ENCODE measurements at regions not wholly inside any gene's neighbourhood (a gene's known extent, or its start where the extent isn't known, plus 50 kb on each side); places are given as distances from the start of the nearest gene placed in this dataset.
"Not testable (repeated sequence)": the region's sequence is repeated elsewhere in the genome, so short reads cannot be mapped to it uniquely, and the experiment has no call there.

- TF ChIP-seq, protein P1, sequence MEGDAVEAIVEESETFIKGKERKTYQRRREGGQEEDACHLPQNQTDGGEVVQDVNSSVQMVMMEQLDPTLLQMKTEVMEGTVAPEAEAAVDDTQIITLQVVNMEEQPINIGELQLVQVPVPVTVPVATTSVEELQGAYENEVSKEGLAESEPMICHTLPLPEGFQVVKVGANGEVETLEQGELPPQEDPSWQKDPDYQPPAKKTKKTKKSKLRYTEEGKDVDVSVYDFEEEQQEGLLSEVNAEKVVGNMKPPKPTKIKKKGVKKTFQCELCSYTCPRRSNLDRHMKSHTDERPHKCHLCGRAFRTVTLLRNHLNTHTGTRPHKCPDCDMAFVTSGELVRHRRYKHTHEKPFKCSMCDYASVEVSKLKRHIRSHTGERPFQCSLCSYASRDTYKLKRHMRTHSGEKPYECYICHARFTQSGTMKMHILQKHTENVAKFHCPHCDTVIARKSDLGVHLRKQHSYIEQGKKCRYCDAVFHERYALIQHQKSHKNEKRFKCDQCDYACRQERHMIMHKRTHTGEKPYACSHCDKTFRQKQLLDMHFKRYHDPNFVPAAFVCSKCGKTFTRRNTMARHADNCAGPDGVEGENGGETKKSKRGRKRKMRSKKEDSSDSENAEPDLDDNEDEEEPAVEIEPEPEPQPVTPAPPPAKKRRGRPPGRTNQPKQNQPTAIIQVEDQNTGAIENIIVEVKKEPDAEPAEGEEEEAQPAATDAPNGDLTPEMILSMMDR (IDR thresholded peaks at IDR 0.05; ENCODE audit: borderline replicate concordance, extremely low read depth, insufficient read depth), result no peak
- Histone ChIP-seq H3K4me3 (ENCODE audit: low read length in 3 of 3) (no peak overlapping the region), H3K36me3 (ENCODE audit: control insufficient read depth in 2 of 3, insufficient read depth in 3 of 3, low read length in 3 of 3) (no peaks in the 10 kb centered on the region), H3K27ac (ENCODE audit: low read depth in 2 of 2, low read length in 2 of 2) (no peak overlapping the region), H3K9me3 (ENCODE audit: control insufficient read depth in 2 of 3, insufficient read depth in 1 of 3, low read length in 3 of 3) (no peaks in the 10 kb centered on the region), H3K4me1 (ENCODE audit: control insufficient read depth in 2 of 3, insufficient read depth in 2 of 3, low read depth in 1 of 3, low read length in 3 of 3) (peaks cover 0 to 2% (median 0%) of the 10 kb centered on the region in 3 donors), H3K9ac (ENCODE audit: low read length in 3 of 3) (no peak overlapping the region), H3K27me3 (ENCODE audit: control insufficient read depth, insufficient read depth, low read length) (no peaks in the 10 kb centered on the region)
- DNase-seq, result no peak
- intact Hi-C loops (cut with DNase I), result no loop called here
- no peak for FAIRE-seq
Measured at GRCh38 chr6:11471261-11471660, 66.3 kb upstream of the TMEM170B start.

DNA sequence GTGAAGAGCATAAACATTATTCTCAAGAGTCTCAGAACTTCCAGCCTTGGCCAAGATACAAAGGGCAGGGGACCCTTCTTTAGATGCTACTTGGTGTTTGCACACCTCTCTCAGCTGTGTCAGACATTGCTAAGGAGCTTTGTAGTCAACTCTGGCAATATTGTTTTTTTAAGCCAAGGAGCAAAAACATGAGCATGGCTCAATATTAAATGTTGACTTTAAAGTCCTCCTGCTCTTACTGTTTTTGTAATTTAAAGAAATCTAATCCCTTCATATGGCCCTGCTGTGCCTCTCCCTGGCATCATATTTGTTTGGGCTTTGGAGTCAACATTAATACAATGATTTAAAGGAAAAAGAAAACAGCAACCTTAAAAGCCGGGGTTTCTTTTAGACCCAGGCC is 67.9 kb upstream of the TMEM170B start:
- FAIRE-seq, result no peak
- no peak overlapping the region for H3K4me3 ChIP-seq (ENCODE audit: low read length in 3 of 3)
- H3K4me1 ChIP-seq (ENCODE audit: control insufficient read depth in 2 of 3, insufficient read depth in 2 of 3, low read depth in 1 of 3, low read length in 3 of 3), result peaks cover 0 to 2% (median 0%) of the 10 kb centered on the region in 3 donors
- no peak overlapping the region for H3K27ac ChIP-seq (ENCODE audit: low read depth in 2 of 2, low read length in 2 of 2)
- H3K36me3 ChIP-seq (ENCODE audit: control insufficient read depth in 2 of 3, insufficient read depth in 3 of 3, low read length in 3 of 3), result no peaks in the 10 kb centered on the region
- no peak overlapping the region for H3K9ac ChIP-seq (ENCODE audit: low read length in 3 of 3)
- no peaks in the 10 kb centered on the region for H3K27me3 ChIP-seq (ENCODE audit: control insufficient read depth, insufficient read depth, low read length)
- DNase-seq, result no peak
- H3K9me3 ChIP-seq (ENCODE audit: control insufficient read depth in 2 of 3, insufficient read depth in 1 of 3, low read length in 3 of 3), result no peaks in the 10 kb centered on the region
- intact Hi-C loops (cut with DNase I), result no loop called here
- TF ChIP-seq, protein P1 (IDR thresholded peaks at IDR 0.05; ENCODE audit: borderline replicate concordance, extremely low read depth, insufficient read depth), result no peak

DNA sequence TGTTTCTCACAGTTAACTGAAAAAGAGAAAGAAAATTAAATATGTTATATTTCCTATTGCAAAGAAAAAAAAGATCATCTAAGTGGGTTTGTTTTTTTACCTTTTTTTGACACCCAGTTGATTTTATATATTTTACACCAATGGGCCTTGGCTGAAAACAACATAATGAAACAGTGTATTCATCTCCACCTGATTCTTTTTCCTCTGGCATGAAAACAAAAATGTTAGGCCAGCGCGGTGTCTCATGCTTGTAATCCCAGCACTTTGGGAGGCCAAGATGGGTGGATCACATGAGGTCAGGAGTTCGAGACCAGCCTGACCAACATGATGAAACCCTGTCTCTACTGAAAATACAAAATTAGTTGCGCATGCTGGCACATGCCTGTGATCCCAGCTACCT is 69.3 kb upstream of the TMEM170B start:
- H3K4me1 ChIP-seq (ENCODE audit: control insufficient read depth in 2 of 3, insufficient read depth in 2 of 3, low read depth in 1 of 3, low read length in 3 of 3); H3K9me3 ChIP-seq (ENCODE audit: control insufficient read depth in 2 of 3, insufficient read depth in 1 of 3, low read length in 3 of 3); FAIRE-seq; intact Hi-C loops (cut with DNase I); H3K9ac ChIP-seq (ENCODE audit: low read length in 3 of 3); DNase-seq; H3K4me3 ChIP-seq (ENCODE audit: low read length in 3 of 3); H3K27me3 ChIP-seq (ENCODE audit: control insufficient read depth, insufficient read depth, low read length); H3K36me3 ChIP-seq (ENCODE audit: control insufficient read depth in 2 of 3, insufficient read depth in 3 of 3, low read length in 3 of 3); H3K27ac ChIP-seq (ENCODE audit: low read depth in 2 of 2, low read length in 2 of 2): not testable (repeated sequence)

DNA sequence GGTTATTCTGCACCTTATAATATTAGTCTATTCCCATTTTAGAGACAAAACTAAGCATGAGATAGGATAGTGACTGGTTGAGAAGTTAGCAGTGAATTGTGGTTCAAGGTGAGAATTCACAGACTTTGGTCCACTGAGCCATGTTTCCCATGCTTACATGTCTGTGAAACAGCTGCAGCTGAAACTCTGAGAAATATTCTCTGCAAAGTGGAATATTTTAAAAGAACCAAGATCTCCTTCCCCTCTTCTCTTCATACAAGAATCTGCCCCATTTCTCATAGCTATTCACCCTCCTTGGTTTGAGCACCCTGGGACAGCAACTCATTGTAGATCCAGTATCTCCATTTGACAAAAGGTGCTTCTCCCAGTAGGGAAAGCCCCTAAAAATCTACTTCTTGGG is 70.2 kb upstream of the TMEM170B start:
- DNase-seq, result no peak
- H3K36me3 ChIP-seq (ENCODE audit: control insufficient read depth in 2 of 3, insufficient read depth in 3 of 3, low read length in 3 of 3), result no peaks in the 10 kb centered on the region
- intact Hi-C loops (cut with DNase I), result no loop called here
- TF ChIP-seq, protein P1 (IDR thresholded peaks at IDR 0.05; ENCODE audit: borderline replicate concordance, extremely low read depth, insufficient read depth), result no peak
- H3K4me1 ChIP-seq (ENCODE audit: control insufficient read depth in 2 of 3, insufficient read depth in 2 of 3, low read depth in 1 of 3, low read length in 3 of 3), result no peaks in the 10 kb centered on the region
- H3K27ac ChIP-seq (ENCODE audit: low read depth in 2 of 2, low read length in 2 of 2), result no peak overlapping the region
- H3K9ac ChIP-seq (ENCODE audit: low read length in 3 of 3), result no peak overlapping the region
- no peak for FAIRE-seq
- no peaks in the 10 kb centered on the region for H3K9me3 ChIP-seq (ENCODE audit: control insufficient read depth in 2 of 3, insufficient read depth in 1 of 3, low read length in 3 of 3)
- no peak overlapping the region for H3K4me3 ChIP-seq (ENCODE audit: low read length in 3 of 3)
- no peaks in the 10 kb centered on the region for H3K27me3 ChIP-seq (ENCODE audit: control insufficient read depth, insufficient read depth, low read length)

Measured in kidney (tissue), 13 donors.